ENCODE measurements at regions not wholly inside any gene's neighbourhood (a gene's known extent, or its start where the extent isn't known, plus 50 kb on each side); places are given as distances from the start of the nearest gene placed in this dataset.
"Not testable (repeated sequence)": the region's sequence is repeated elsewhere in the genome, so short reads cannot be mapped to it uniquely, and the experiment has no call there.

DNA sequence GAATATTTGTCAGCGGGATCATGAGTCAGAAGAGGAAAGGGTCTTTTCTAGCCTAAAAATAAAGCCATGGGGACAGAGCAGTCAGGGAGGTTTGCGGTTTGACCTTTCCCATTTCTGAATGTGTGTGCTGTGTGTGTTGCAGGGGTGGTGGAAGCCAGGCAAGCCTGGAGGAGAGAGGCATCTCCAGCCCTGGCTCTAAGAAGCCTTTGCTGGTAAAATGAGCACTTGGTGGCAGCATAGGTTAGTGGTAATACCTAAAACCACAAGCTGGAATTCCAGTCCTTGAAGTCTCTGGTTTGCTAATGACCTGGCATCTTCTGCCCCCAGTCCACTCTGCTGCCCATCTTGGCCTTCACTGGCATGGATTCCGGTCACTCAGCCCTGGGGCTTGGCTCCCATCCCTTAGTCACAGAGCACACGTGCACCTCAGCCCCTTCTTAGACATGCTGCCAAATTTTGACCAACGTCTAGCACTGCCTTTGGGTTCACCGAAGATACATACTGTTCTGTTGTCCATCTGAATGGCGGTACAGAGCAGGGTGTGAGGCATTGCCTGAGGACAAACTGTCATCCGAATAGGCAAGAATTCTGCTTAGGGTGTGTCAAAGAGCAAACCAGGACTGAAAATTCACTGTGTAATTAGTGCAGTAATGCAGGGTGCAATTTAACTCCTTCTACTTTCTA lies 52.7 kb downstream of the KCNA5 start:
- DNase-seq: no peak

DNA sequence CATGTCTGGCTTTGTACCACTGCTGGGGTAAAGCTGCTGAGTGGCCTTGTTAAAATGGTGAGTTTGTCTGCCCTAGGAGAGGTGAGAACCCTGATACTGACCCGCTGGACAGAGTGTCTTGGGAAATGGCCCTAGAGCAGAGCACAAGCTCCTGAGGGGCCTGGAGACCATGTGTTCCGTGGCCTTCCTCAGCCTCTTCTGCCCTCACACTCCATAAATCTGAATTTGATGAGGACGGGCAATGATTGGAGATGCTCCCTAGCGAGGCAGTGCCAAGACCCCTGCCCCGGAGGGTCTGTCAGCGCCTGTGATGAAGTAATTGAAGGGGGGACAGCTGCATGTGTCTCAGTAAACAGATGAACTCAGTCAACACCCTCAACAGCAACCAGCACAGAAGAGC lies 54.1 kb downstream of the KCNA5 start:
- DNase-seq: no peak

DNA sequence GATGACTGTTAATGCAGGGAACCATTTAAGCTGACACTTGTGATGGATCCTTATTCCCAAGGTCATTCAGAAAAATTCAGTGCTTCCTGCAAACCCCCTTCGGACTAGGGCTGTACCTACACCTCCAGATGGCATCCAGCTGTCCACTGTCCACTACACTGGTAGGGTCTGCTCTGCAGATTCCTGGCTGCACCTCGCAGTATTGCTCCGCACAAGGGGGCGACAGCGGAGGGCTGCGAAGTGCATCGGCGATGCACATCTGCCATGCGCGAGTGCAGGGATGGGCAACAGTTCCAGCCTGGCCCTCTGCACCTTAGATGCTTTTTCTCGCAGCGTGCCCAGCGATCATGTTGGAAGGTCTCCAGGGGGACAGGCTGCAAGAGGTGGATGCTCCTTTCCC lies 55.5 kb downstream of the KCNA5 start:
- no peak for DNase-seq

- DNase-seq: no peak
Measured at GRCh38 chr12:5099591-5099990, 55.9 kb downstream of the KCNA5 start.

GRCh38 chr12:5101686-5102085 lies 58.0 kb downstream of the KCNA5 start:
- no peak for DNase-seq

DNA sequence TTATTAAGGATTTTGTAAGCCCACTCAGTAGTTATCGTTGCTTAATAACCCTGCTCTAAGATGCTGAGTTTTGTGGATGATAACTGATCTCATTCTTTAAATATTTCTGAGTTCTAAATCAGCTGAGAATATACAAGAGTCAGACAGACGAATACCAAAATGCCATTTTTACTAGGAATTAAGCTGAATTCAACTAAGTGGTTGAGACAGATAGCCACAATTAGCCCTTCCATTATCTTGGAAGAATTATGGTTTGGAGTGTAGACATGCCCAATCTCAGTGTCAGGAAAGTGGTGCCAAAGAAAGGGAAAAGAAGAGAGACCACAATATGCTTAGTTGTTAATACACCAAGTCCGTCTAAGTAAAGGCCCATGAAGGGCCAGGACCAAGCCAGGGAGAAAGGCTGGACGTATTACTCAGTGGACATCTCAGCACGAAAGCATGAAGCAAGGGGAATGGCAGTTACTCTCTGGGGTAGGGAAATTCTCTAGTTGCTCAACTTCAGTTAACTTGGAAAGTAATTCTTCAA lies 58.6 kb downstream of the KCNA5 start:
- DNase-seq: no peak

DNA sequence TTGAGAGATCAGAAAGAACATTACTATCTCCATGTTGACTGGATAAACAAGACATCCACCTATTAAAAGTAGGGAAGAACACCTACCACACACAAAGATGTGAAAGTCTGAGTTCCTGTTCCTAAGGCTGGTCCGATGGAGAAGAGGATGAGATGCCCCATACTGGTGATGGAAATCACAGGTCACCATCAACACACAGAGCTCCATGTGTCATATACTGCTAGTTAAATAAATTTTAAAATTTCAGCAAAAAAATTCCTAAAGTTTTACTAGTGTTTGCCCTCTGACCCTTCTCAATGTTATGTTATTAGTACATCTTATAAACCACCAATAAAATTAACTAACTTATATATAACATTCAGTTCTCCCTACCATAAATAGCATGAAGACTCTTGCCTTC lies 59.1 kb downstream of the KCNA5 start:
- no peak for DNase-seq

DNA sequence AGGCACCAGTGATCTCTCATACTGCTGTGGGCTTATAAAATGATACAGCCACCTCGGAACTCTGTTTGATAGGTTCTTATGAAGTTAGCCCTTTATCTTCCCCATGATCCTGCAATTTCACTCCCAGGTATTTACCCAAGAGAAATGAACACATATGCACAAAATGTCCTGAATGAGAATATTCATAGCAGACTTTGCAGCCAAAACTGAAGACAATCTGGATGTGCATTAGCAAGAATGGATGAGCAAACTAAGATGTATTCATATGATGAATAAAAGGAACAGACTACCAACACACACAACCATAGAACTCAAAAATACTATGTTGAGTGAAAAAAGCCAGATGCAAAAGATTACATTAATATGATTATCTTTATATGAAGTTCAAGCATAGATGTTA lies 66.7 kb downstream of the KCNA5 start:
- DNase-seq: no peak

DNA sequence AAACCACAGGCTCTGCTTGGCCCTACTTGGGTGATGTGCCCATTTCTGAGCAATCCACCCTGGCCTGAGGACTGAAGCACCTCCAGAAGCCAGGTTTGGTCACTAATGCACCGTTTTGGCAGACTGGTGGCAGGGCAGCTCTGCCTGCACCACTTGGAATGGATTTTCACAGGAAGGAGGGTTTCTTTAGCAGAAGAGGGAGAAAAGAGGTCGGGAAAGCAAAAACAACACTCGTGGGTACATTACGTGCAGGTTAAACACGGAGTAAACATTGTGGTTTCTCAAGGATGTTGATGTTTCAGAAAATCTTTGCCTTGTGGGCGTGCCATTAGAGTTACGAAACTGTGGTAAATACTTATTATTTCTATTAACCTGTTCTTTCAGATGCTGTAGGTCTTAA lies 70.8 kb downstream of the KCNA5 start:
- no peak for DNase-seq

DNA sequence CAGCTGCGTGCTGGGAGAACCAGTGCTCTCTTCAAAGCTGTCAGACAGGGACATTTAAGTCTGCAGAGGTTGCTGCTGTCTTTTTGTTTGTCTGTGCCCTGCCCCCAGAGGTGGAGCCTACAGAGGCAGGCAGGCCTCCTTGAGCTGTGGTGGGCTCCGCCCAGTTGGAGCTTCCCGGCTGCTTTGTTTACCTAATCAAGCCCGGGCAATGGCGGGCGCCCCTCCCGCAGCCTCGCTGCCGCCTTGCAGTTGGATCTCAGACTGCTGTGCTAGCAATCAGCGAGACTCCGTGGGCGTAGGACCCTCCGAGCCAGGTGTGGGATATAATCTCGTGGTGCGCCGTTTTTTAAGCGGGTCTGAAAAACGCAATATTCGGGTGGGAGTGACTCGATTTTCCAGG lies 78.1 kb downstream of the KCNA5 start:
- DNase-seq: not testable (repeated sequence)

DNA sequence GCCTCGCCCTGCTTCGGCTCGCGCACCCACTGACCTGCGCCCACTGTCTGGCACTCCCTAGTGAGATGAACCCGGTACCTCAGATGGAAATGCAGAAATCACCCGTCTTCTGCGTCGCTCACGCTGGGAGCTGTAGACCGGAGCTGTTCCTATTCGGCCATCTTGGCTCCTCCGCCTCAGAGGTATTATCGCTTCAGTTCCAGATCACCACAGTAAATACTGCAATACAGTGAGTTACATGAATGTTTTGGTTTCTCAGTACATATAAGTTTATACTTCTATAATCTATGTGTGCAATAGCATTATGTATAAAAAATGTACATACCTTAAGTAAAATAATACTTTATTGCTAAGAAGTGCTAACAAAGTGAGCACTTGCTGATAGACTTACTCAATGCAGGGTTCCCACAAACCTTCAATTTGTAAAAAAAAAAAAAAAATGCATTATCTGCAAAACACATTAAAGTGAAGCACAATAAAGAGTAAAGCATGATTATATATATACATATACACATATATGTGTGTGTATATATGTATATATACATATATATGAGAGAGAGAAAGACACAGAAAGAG lies 78.7 kb downstream of the KCNA5 start:
- not testable (repeated sequence) for DNase-seq

DNA sequence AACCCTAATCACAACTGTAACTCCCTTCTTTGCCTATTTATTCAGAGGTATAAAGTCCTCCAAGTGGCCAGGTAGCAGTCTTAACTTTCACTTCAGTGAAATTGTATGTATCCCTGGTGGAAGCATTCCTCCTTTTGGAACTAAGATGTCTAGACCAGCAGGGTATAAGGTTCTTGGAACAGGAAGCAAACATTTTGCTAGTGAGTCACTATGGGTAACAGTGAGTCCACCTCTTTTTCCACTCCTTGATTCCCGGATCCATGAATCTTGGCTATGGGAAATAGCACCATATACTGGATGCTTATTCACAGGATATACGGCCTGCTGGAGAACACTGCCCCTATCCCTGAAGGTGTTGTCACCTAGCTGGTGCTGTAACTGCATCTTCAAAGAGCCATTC lies 80.2 kb downstream of the KCNA5 start:
- DNase-seq: no peak

GRCh38 chr12:5124401-5124800 lies 80.7 kb downstream of the KCNA5 start:
- peak; percentile 68 to 86 for DNase-seq

GRCh38 chr12:5134861-5135525 lies 91.3 kb downstream of the KCNA5 start:
- no peak for DNase-seq

GRCh38 chr12:5138256-5138655 lies 94.6 kb downstream of the KCNA5 start:
- no peak for DNase-seq

- DNase-seq: no peak
Measured at GRCh38 chr12:5138845-5139244, 95.2 kb downstream of the KCNA5 start.

GRCh38 chr12:5139751-5140150 lies 96.1 kb downstream of the KCNA5 start:
- DNase-seq: no peak

GRCh38 chr12:5140190-5140589 lies 96.5 kb downstream of the KCNA5 start:
- no peak for DNase-seq

DNA sequence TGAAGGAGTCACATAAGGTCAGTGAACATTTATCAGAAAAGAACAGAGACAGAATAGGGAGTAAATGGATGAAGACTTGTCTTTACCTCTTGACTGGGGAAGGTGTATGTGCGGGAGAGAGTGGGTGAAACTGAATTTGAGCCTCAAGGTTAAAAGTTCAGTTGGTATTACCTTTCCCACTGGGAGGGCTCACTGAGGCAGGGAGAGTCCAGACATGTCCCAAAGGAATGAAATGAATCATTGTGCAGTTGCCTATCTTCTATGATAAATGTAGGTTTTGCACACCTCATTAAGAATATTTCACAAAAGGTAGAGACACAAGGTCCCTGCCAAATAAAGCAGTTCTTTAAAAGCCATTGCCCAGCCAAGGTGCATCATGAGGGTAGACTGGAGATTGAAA lies 105.2 kb downstream of the KCNA5 start:
- no peak for DNase-seq

DNA sequence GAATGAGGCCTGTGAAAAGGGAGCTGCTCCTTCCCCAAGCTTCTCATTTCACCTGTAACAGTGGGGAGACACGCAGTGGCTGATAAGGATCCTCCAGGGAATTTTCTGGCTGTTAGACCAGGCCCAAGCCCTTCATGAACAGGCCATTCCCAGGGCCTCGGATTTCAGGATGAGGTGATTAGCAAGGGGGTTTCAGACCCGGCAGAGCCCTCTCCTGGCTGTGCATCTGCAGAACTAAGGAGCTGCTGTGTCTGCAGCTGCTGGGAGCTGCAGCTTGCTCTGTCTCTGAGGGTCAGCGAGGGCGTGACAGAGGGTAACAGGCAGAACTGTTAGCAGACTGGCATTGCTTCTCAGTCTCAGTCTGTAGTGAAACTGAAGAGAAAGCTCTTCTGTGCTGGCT lies 110.4 kb downstream of the KCNA5 start:
- no peak for DNase-seq

DNA sequence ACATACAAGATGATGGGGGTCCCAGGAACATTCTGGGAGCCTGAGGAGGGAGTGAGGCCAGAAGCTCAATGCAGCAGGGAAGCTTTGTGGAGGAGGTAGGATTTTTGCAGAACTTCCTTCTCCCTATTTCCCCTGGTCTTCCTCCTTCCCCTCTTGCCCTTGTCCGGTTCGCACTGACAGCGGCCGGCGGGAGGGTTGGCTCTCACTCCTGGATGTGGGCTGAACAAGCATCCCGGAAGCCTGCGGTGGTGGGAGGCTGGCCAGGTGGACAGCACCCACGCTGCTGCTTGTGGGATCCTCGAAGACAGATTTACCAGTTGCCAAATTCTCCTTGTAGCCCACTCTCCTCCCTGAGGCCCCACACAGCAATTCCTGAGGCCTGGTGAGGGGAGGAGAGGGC lies 112.2 kb downstream of the KCNA5 start:
- no peak for DNase-seq

GRCh38 chr12:5160827-5161226 lies 117.1 kb downstream of the KCNA5 start:
- no peak for DNase-seq

- DNase-seq: no peak
Measured at GRCh38 chr12:5163661-5164060, 120.0 kb downstream of the KCNA5 start.

DNA sequence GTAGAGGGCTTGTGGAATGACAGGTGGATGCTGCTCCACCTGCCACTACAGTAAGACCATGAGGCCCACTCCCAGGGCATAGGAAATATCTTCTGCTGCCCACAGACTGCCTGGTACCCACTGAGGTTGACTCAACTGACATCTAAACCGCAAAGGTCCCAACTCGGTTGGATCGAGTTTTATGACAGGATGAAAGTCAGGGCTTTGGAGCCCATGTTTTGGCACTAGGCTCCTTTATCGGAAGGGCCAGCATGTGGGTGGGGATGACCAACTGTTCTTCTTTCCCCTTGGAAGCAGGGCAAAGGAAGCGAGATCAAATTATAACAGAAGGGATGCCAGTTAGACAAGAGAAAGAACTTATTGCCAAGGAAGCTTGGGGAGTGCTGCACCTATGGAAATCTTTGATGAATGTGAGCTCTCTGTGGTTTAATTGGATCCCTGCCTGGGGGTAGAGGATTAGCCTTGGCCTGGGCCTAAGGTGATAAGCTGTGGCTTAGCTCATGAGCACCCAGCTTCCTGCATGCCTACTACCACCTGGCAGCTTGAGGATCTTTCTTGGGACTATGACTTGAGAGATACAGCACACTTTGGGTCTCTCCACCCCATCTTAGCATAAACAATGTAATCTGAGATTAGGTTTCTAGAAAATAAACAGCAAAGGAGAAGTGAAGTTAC lies 121.8 kb downstream of the KCNA5 start:
- DNase-seq: no peak

All from cerebellar nuclear complex (tissue), 1 donor.